GM23338 (cell line): ENCODE measurements at regions not wholly inside any gene's neighbourhood (a gene's known extent, or its start where the extent isn't known, plus 50 kb on each side); places are given as distances from the start of the nearest gene placed in this dataset.

Source experiments
- ATAC-seq: fragments of 200-7000 bp; cut with Tn5 transposase; 3 replicates; pipeline ENCODE4 v1.9.1; 2020
- DNase-seq: peaks from one replicate; pipeline ENCODE4 v3.0.0-alpha.2; 2015; ENCODE audit warnings: low spot score
- H2AFZ ChIP-seq: fragments of 200-600 bp; sonication (generic); 2 replicates; pipeline ENCODE4 v1.8.0; 2016; ENCODE audit warnings: antibody characterized with exemption, mild to moderate bottlenecking, moderate library complexity
- H3F3A ChIP-seq: fragments of 200-600 bp; sonication (generic); replicated peaks from 2 replicates; pipeline ENCODE4 v1.8.0; 2017; ENCODE audit warnings: antibody characterized with exemption, mixed run types, low read depth
- H3K27ac ChIP-seq: fragments of 200-600 bp; sonication (generic); 2 replicates; pipeline ENCODE4 v1.6.1; 2016; ENCODE audit warnings: low read depth
- H3K27me3 ChIP-seq: fragments of 200-600 bp; sonication (generic); 2 replicates; pipeline ENCODE4 v1.8.0; 2016; ENCODE audit warnings: mild to moderate bottlenecking, mixed run types, moderate library complexity; ENCODE audit not compliant: insufficient read depth
- H3K36me3 ChIP-seq: fragments of 200-600 bp; sonication (generic); 2 replicates; pipeline ENCODE4 v1.8.0; 2016; ENCODE audit warnings: mild to moderate bottlenecking; ENCODE audit not compliant: insufficient read depth
- H3K4me1 ChIP-seq: fragments of 200-600 bp; sonication (generic); 2 replicates; pipeline ENCODE4 v1.8.0; 2016; ENCODE audit warnings: mild to moderate bottlenecking, moderate library complexity; ENCODE audit not compliant: insufficient read depth
- H3K4me2 ChIP-seq: fragments of 200-600 bp; sonication (generic); 2 replicates; pipeline ENCODE4 v1.7.1; 2017; ENCODE audit warnings: mixed run types
- H3K4me3 ChIP-seq: fragments of 200-600 bp; sonication (generic); 2 replicates; pipeline ENCODE4 v1.6.1; 2016; ENCODE audit warnings: mixed run types
- H3K79me2 ChIP-seq: fragments of 200-600 bp; sonication (generic); replicated peaks from 2 replicates; pipeline ENCODE4 v1.8.0; 2017; ENCODE audit warnings: mild to moderate bottlenecking; ENCODE audit not compliant: insufficient read depth
- H3K9me2 ChIP-seq: fragments of 200-600 bp; sonication (generic); 2 replicates; pipeline ENCODE4 v1.8.0; 2017; ENCODE audit not compliant: insufficient read depth
- H4K20me1 ChIP-seq: fragments of 200-600 bp; sonication (generic); replicated peaks from 2 replicates; pipeline ENCODE4 v1.8.0; 2017; ENCODE audit warnings: mild to moderate bottlenecking; ENCODE audit not compliant: insufficient read depth
- H3K27ac Mint-ChIP-seq: 2 replicates; pipeline ENCODE4 v1.8.0; 2020; ENCODE audit warnings: inconsistent platforms, mild to moderate bottlenecking, moderate library complexity, mixed read lengths
- H3K27me3 Mint-ChIP-seq: 3 replicates; pipeline ENCODE4 v1.8.0; 2022; ENCODE audit warnings: low read depth, mild to moderate bottlenecking, moderate library complexity, mixed read lengths, inconsistent platforms; ENCODE audit not compliant: insufficient read depth, poor library complexity
- H3K36me3 Mint-ChIP-seq: 3 replicates; pipeline ENCODE4 v1.8.0; 2021; ENCODE audit warnings: low read depth, mild to moderate bottlenecking, inconsistent platforms, moderate library complexity, mixed read lengths
- H3K4me1 Mint-ChIP-seq: 3 replicates; pipeline ENCODE4 v1.8.0; 2020; ENCODE audit warnings: mild to moderate bottlenecking, inconsistent platforms, mixed read lengths
- H3K4me3 Mint-ChIP-seq: 3 replicates; pipeline ENCODE4 v1.8.0; 2021; ENCODE audit warnings: moderate library complexity, mild to moderate bottlenecking, inconsistent platforms, mixed read lengths
- H3K9me3 Mint-ChIP-seq: 3 replicates; pipeline ENCODE4 v1.8.0; 2020; ENCODE audit warnings: moderate library complexity, mild to moderate bottlenecking, inconsistent platforms, mixed read lengths
- CREB1 ChIP-seq: fragments of 250-450 bp; sonication (Bioruptor Pico); IDR thresholded peaks from 2 replicates; pipeline ENCODE4 v1.5.0; 2020; ENCODE audit warnings: low read depth, mild to moderate bottlenecking, moderate library complexity
- EZH2 ChIP-seq: fragments of 200-600 bp; sonication (generic); IDR thresholded peaks from one replicate; pipeline ENCODE4 v1.8.0; 2017; ENCODE audit warnings: antibody characterized with exemption, mild to moderate bottlenecking, low read depth; ENCODE audit not compliant: unreplicated experiment
- EZH2phosphoT487 ChIP-seq: fragments of 200-600 bp; sonication (generic); IDR thresholded peaks from one replicate; pipeline ENCODE4 v1.8.1; 2018; ENCODE audit warnings: antibody characterized with exemption; ENCODE audit not compliant: unreplicated experiment
- JUNB ChIP-seq: IDR thresholded peaks from one replicate; pipeline ENCODE4 v1.6.1; 2016; ENCODE audit warnings: antibody characterized with exemption; ENCODE audit not compliant: unreplicated experiment
- NANOG ChIP-seq: IDR thresholded peaks from 2 replicates; pipeline ENCODE4 v1.6.1; 2016; ENCODE audit warnings: antibody characterized with exemption, borderline replicate concordance
- POLR2AphosphoS5 ChIP-seq: IDR thresholded peaks from 2 replicates; pipeline ENCODE4 v1.6.1; 2016; ENCODE audit warnings: antibody characterized with exemption, low read depth
- STAT1 ChIP-seq: IDR thresholded peaks from one replicate; pipeline ENCODE4 v1.6.1; 2016; ENCODE audit warnings: antibody characterized with exemption; ENCODE audit not compliant: unreplicated experiment
- ZNF114 ChIP-seq: fragments of 250-450 bp; sonication (Bioruptor Pico); IDR thresholded peaks from 2 replicates; pipeline ENCODE4 v1.5.0; 2020; ENCODE audit warnings: mild to moderate bottlenecking, moderate library complexity
- ZNF331 ChIP-seq: fragments of 250-450 bp; sonication (Bioruptor Pico); IDR thresholded peaks from 2 replicates; pipeline ENCODE4 v1.5.0; 2020; ENCODE audit warnings: low read depth, mild to moderate bottlenecking, moderate library complexity
- TF ChIP-seq, protein P1 (sequence below): IDR thresholded peaks from 2 replicates; pipeline ENCODE4 v1.6.1; 2016; ENCODE audit warnings: antibody characterized with exemption
- TF ChIP-seq, protein P2 (sequence below), 2 experiments: fragments of 200-600 bp in 1 of 2; sonication (generic) in 1 of 2; conservative IDR thresholded peaks; 2 replicates each; pipeline versions ENCODE4 v1.5.1 to v1.6.1; 2016 to 2017; ENCODE audit warnings: antibody characterized with exemption in 2 of 2, low read depth in 2 of 2, mild to moderate bottlenecking in 2 of 2, moderate library complexity in 1 of 2
- TF ChIP-seq, protein P3 (sequence below): IDR thresholded peaks from one replicate; pipeline ENCODE4 v1.6.1; 2018; ENCODE audit warnings: antibody characterized with exemption; ENCODE audit not compliant: unreplicated experiment
- TF ChIP-seq, protein P4 (sequence below): fragments of 250-450 bp; sonication (Bioruptor Pico); IDR thresholded peaks from 2 replicates; pipeline ENCODE4 v1.5.0; 2020; ENCODE audit warnings: mild to moderate bottlenecking, moderate library complexity

DNA sequence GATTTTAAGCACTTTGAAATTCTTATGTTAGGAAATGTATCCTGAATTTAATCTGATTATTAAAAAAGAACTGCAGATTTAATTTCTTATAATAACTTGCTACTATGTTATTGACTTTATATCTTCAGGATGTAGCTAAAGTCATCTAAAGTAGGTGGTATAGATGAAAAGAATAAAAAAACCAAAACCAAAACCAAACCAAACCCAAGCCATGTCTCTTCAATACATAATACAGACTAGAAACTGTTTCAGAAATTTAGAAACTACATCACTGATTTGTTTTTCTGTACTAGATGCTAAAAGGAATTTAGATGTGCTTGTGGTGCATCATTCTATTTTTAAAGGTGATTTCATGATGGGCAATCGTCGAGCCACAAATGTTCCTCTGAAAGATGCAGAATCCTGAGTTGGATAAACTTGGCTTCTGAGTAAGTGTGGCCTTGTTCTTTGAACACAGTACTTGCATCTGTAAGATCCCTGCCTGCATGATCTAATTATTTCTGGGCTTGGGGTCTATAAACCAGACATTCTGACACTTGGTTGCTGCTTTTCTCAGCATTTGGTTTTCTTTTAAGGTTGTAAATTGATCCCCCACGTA, 287.1 kb upstream of the SUCLG2 start:
- Mint-ChIP-seq H3K27me3 (no peaks in the 10 kb centered on the region), H3K27ac (no peak overlapping the region), H3K36me3 (0 out of 3 replicates have a peak, but pooled peaks cover 3% of the 10 kb centered on the region), H3K9me3 (0 out of 3 replicates have a peak, but pooled peaks cover 4% of the 10 kb centered on the region), H3K4me1 (no peaks in the 10 kb centered on the region), H3K4me3 (no peak overlapping the region)
- H3K36me3 ChIP-seq: no peaks in the 10 kb centered on the region
- no peak overlapping the region for H2AFZ ChIP-seq
- no peak for DNase-seq
- H3K4me2 ChIP-seq: no peak overlapping the region
- no peaks in the 10 kb centered on the region for H3K79me2 ChIP-seq
- TF ChIP-seq, protein P1, sequence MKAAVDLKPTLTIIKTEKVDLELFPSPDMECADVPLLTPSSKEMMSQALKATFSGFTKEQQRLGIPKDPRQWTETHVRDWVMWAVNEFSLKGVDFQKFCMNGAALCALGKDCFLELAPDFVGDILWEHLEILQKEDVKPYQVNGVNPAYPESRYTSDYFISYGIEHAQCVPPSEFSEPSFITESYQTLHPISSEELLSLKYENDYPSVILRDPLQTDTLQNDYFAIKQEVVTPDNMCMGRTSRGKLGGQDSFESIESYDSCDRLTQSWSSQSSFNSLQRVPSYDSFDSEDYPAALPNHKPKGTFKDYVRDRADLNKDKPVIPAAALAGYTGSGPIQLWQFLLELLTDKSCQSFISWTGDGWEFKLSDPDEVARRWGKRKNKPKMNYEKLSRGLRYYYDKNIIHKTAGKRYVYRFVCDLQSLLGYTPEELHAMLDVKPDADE: no peak
- TF ChIP-seq CREB1 (CRISPR knock-in tag) (no peak), EZH2phosphoT487 (no peak), ZNF331 (CRISPR knock-in tag) (no peak), STAT1 (no peak), ZNF114 (CRISPR knock-in tag) (no peak), EZH2 (no peak), NANOG (no peak), JUNB (no peak), POLR2AphosphoS5 (no peak)
- TF ChIP-seq, protein P2, sequence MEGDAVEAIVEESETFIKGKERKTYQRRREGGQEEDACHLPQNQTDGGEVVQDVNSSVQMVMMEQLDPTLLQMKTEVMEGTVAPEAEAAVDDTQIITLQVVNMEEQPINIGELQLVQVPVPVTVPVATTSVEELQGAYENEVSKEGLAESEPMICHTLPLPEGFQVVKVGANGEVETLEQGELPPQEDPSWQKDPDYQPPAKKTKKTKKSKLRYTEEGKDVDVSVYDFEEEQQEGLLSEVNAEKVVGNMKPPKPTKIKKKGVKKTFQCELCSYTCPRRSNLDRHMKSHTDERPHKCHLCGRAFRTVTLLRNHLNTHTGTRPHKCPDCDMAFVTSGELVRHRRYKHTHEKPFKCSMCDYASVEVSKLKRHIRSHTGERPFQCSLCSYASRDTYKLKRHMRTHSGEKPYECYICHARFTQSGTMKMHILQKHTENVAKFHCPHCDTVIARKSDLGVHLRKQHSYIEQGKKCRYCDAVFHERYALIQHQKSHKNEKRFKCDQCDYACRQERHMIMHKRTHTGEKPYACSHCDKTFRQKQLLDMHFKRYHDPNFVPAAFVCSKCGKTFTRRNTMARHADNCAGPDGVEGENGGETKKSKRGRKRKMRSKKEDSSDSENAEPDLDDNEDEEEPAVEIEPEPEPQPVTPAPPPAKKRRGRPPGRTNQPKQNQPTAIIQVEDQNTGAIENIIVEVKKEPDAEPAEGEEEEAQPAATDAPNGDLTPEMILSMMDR (conservative IDR thresholded peaks at IDR 0.05; ENCODE audit: low read depth in 2 of 2): no peak
- TF ChIP-seq, protein P3, sequence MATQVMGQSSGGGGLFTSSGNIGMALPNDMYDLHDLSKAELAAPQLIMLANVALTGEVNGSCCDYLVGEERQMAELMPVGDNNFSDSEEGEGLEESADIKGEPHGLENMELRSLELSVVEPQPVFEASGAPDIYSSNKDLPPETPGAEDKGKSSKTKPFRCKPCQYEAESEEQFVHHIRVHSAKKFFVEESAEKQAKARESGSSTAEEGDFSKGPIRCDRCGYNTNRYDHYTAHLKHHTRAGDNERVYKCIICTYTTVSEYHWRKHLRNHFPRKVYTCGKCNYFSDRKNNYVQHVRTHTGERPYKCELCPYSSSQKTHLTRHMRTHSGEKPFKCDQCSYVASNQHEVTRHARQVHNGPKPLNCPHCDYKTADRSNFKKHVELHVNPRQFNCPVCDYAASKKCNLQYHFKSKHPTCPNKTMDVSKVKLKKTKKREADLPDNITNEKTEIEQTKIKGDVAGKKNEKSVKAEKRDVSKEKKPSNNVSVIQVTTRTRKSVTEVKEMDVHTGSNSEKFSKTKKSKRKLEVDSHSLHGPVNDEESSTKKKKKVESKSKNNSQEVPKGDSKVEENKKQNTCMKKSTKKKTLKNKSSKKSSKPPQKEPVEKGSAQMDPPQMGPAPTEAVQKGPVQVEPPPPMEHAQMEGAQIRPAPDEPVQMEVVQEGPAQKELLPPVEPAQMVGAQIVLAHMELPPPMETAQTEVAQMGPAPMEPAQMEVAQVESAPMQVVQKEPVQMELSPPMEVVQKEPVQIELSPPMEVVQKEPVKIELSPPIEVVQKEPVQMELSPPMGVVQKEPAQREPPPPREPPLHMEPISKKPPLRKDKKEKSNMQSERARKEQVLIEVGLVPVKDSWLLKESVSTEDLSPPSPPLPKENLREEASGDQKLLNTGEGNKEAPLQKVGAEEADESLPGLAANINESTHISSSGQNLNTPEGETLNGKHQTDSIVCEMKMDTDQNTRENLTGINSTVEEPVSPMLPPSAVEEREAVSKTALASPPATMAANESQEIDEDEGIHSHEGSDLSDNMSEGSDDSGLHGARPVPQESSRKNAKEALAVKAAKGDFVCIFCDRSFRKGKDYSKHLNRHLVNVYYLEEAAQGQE: no peak
- TF ChIP-seq, protein P4, sequence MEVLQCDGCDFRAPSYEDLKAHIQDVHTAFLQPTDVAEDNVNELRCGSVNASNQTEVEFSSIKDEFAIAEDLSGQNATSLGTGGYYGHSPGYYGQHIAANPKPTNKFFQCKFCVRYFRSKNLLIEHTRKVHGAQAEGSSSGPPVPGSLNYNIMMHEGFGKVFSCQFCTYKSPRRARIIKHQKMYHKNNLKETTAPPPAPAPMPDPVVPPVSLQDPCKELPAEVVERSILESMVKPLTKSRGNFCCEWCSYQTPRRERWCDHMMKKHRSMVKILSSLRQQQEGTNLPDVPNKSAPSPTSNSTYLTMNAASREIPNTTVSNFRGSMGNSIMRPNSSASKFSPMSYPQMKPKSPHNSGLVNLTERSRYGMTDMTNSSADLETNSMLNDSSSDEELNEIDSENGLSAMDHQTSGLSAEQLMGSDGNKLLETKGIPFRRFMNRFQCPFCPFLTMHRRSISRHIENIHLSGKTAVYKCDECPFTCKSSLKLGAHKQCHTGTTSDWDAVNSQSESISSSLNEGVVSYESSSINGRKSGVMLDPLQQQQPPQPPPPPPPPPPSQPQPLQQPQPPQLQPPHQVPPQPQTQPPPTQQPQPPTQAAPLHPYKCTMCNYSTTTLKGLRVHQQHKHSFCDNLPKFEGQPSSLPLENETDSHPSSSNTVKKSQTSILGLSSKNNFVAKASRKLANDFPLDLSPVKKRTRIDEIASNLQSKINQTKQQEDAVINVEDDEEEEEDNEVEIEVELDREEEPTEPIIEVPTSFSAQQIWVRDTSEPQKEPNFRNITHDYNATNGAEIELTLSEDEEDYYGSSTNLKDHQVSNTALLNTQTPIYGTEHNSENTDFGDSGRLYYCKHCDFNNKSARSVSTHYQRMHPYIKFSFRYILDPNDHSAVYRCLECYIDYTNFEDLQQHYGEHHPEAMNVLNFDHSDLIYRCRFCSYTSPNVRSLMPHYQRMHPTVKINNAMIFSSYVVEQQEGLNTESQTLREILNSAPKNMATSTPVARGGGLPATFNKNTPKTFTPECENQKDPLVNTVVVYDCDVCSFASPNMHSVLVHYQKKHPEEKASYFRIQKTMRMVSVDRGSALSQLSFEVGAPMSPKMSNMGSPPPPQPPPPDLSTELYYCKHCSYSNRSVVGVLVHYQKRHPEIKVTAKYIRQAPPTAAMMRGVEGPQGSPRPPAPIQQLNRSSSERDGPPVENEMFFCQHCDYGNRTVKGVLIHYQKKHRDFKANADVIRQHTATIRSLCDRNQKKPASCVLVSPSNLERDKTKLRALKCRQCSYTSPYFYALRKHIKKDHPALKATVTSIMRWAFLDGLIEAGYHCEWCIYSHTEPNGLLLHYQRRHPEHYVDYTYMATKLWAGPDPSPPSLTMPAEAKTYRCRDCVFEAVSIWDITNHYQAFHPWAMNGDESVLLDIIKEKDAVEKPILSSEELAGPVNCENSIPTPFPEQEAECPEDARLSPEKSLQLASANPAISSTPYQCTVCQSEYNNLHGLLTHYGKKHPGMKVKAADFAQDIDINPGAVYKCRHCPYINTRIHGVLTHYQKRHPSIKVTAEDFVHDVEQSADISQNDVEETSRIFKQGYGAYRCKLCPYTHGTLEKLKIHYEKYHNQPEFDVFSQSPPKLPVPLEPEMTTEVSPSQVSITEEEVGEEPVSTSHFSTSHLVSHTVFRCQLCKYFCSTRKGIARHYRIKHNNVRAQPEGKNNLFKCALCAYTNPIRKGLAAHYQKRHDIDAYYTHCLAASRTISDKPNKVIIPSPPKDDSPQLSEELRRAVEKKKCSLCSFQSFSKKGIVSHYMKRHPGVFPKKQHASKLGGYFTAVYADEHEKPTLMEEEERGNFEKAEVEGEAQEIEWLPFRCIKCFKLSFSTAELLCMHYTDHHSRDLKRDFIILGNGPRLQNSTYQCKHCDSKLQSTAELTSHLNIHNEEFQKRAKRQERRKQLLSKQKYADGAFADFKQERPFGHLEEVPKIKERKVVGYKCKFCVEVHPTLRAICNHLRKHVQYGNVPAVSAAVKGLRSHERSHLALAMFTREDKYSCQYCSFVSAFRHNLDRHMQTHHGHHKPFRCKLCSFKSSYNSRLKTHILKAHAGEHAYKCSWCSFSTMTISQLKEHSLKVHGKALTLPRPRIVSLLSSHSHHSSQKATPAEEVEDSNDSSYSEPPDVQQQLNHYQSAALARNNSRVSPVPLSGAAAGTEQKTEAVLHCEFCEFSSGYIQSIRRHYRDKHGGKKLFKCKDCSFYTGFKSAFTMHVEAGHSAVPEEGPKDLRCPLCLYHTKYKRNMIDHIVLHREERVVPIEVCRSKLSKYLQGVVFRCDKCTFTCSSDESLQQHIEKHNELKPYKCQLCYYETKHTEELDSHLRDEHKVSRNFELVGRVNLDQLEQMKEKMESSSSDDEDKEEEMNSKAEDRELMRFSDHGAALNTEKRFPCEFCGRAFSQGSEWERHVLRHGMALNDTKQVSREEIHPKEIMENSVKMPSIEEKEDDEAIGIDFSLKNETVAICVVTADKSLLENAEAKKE (CRISPR knock-in tag): no peak
- no peak for ATAC-seq
- H3F3A ChIP-seq: no peaks in the 10 kb centered on the region
- no peaks in the 10 kb centered on the region for H3K27me3 ChIP-seq
- H4K20me1 ChIP-seq: no peaks in the 10 kb centered on the region
- H3K9me2 ChIP-seq: no peaks in the 10 kb centered on the region
- H3K4me3 ChIP-seq: no peak overlapping the region
- H3K27ac ChIP-seq: no peak overlapping the region
- no peaks in the 10 kb centered on the region for H3K4me1 ChIP-seq
